Hematopoietic multipotent progenitor cell treated with erythropoietin and hydrocortisone succinate and interleukin-3 and kit ligand, for 15 days (in vitro differentiated cells): ENCODE measurements at regions not wholly inside any gene's neighbourhood (a gene's known extent, or its start where the extent isn't known, plus 50 kb on each side); places are given as distances from the start of the nearest gene placed in this dataset.
"Not testable (repeated sequence)": the region's sequence is repeated elsewhere in the genome, so short reads cannot be mapped to it uniquely, and the experiment has no call there.

Experiments
- DNase-seq: peaks from one replicate; pipeline ENCODE4 v3.0.0-alpha.2; 2015; ENCODE audit warnings: low spot score

- no peak for DNase-seq
Observed at GRCh38 chr2:58497168-58497567, 256.0 kb upstream of the FANCL start.

DNA sequence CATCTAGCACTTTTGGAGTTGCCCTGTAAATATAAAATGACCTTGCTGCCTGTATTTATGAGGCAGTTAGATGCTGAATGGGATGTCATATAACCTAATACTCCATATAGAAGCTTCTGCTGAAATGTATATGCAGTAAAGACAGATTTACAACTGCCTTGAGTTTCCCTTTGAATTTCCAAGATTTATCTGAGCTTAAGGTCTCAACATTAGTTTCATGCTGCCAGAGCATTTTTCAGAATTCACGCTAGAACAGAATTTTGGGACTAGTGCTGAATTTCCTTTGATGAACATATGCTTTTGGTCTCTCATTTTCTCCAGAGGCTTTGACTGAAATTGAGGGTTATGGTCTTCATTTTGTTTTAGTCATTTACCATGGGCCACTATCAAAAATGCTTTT, 254.7 kb upstream of the FANCL start:
- DNase-seq = no peak

DNA sequence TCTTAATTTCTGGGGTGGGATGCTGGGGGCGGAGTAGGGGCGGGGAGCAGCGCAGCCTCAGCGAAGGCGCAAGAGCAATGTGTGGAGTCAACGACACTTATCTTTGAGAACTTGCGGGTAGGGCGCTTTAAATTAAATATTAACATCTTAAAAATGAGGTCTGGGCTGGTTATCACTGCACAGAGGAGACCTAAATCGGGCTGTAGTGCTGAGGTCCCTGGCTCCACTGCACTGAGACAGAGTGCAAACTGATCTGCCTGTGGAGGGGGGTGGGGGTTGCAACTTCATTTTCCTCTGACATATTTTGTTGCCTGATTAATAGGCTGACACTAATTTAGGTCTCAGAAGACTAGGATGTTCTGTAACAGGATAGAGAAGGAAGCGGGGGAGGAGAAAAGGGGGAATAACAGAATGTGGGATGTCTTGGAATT, 253.0 kb upstream of the FANCL start:
- DNase-seq = no peak

DNA sequence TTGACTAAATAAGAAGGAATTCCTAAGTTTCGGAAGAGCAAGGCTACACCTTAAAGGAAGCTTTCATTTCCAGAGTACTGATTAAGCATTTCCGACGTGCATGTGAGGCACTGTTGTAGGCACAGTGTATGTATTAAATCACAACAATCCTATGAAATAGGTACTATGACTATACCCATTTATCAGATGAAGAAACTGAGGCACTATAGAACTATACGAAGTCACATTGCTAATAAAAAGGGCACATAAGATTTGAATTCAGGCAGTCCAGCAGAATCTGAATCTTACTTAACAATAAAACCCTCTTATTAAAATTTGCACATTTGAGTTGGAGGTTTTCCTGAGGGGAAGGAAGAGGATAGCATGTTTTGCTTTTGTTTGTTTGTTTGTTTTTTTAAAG, 243.5 kb upstream of the FANCL start:
- no peak for DNase-seq

DNA sequence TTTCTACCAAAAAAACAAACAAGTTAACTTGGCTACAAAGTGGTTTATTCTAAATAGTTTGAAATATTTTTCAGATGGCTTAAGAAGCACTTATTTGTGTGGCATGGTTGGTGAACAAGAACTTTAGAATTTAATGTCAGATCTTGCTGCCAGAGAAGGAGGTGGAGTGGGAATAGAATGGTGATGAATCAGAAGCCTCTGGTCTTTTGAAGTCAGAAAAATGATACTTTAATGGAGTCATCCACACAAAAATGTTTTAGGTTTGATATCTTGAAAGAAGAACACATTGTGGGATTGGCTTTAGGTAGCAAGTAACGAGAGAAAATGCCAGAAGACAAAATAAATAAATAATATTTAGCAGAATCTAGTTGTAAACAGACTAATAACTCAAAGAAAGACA, 243.1 kb upstream of the FANCL start:
- no peak for DNase-seq

- no peak for DNase-seq
Observed at GRCh38 chr2:58483307-58483706, 242.2 kb upstream of the FANCL start.

- DNase-seq = no peak
Observed at GRCh38 chr2:58481670-58482069, 240.5 kb upstream of the FANCL start.

- no peak for DNase-seq
Observed at GRCh38 chr2:58480141-58480540, 239.0 kb upstream of the FANCL start.

- no peak for DNase-seq
Observed at GRCh38 chr2:58479535-58480140, 238.5 kb upstream of the FANCL start.

GRCh38 chr2:58476556-58476955, 235.4 kb upstream of the FANCL start:
- DNase-seq = no peak

DNA sequence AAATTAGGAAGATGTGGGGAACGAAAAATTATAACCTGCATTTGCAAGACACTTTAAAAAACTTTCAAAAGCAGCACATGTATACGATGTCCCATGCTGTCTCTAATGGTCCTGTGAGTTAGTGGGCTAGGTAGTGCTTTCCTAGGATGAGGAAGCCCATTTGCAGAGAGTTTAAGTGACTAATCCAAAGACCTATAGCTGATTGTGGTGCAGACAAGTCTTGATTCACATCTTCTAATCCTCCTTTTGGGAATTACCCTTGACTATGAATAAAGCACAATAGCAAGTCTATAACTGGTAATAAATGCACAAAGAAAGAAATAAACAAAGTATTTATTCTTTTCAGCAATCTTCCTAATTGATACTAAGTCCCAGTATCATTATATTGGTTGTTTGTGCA, 234.6 kb upstream of the FANCL start:
- no peak for DNase-seq

- DNase-seq = no peak
Observed at GRCh38 chr2:58473165-58473564, 232.0 kb upstream of the FANCL start.

DNA sequence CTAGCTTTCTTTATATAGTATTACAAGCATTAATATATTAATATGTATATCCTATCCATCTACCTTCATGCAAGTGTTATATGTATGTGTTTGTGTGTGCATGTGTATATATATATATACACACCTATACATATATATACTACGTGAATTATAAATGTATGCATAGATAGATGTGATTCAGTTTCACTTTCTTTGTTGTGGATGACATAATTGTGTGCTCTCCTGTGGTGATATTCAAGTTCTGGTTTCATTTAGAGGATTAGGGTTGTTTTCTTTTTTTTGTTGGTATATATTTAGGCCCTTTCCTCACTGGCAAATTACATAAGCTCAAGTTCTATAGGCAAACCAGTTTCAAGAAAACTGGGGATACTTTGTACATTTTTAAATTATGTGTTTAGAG, 225.7 kb upstream of the FANCL start:
- DNase-seq = no peak

DNA sequence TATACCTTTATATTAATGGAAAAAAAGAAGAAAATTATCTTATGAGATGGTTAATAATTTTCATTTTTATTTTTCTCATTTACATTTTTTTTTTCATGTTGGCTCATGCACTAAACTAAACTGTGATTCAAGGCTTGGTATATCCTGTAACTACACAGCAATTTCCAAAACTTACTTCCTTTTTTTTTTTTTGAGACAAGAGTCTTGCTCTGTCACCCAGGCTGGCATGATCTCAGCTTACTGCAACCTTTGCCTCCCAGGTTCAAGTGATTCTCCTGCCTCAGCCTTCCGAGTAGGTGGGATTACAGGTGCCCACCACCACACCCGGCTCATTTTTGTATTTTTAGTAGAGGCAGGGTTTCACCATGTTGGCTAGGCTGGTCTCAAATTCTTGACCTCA, 224.9 kb upstream of the FANCL start:
- not testable (repeated sequence) for DNase-seq

GRCh38 chr2:58460670-58461069, 219.5 kb upstream of the FANCL start:
- no peak for DNase-seq

DNA sequence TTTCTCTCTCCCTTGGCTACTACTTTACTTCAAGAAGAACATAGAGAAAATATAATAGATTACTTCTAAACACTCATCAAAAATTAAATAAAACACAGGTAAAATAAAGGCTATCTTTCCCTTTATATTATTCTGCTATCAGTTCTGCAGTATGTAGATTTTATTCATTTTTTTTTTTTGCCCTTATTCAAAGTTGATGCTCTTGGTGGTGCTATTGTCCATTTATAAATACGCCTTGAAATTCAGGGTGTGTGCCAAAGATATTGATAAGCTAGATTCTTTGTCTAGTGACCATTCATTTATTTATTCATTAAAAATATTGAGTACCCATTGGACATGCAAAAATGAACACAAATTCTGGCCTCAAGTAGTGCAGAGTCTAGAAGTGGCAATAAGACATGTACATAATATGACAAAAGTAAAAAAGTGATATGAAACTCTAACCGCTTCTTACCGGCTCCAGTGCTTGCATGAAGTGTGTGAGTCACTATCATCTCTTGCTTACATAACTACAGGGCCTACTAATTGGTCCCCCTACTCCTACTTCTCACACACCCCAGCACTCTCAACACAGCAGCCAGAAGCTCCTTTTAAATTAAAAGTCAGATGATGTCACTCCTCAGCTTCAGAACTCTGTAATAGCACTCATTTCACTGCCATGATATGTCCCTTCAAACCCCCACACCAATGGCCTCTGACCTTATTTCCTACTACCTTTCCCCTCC, 208.3 kb upstream of the FANCL start:
- no peak for DNase-seq

GRCh38 chr2:58448845-58449244, 207.7 kb upstream of the FANCL start:
- no peak for DNase-seq

- DNase-seq = peak; percentile 3
Observed at GRCh38 chr2:58448065-58448507, 207.0 kb upstream of the FANCL start.

GRCh38 chr2:58447586-58447985, 206.5 kb upstream of the FANCL start:
- DNase-seq = no peak

DNA sequence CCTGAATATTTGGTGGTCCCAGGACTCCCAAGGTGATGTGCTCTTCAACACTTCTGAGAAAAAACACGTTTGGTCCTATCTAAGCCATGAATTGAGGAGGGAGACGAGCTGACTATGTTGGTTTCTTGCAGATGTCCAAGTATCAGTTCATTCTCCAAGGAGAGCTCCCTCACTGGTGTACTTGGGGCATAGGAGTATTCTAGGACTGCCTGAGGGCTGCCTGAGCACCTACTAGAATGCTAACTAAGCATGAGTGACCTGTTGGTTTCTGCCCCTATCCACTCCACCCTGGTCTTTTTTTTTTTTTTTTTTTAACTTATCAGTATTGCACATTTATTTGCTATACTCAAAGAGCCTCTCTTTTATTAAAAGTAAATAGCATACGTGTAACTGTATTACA, 200.5 kb upstream of the FANCL start:
- no peak for DNase-seq

DNA sequence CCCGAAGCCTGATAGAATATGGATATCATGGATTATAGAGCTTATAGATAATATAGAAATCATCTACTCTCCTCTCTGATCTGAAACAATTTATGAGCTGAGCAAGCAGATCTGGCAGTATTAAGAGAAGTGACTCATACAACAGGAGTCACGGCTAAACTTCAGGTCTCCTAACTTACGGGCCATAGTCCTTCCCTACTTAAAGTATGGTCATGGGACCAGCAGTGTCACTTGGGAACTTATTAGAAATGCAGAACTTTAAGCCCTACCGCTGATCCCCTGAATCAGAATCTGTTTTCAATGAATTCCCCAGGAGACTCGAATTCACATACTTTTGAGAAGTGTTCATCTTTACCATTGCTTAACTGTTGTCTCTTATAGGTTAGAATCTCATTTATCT, 195.7 kb upstream of the FANCL start:
- DNase-seq = no peak

- DNase-seq = no peak
Observed at GRCh38 chr2:58435246-58435645, 194.1 kb upstream of the FANCL start.

- no peak for DNase-seq
Observed at GRCh38 chr2:58434692-58435091, 193.6 kb upstream of the FANCL start.
